HG03108 (cell line): ENCODE measurements at regions not wholly inside any gene's neighbourhood (a gene's known extent, or its start where the extent isn't known, plus 50 kb on each side); places are given as distances from the start of the nearest gene placed in this dataset.

Source experiments
- ATAC-seq: cut with Tn5 transposase; IDR thresholded peaks from one replicate; pipeline ENCODE4 v1.9.1; 2021; ENCODE audit warnings: moderate library complexity; ENCODE audit not compliant: unreplicated experiment

DNA sequence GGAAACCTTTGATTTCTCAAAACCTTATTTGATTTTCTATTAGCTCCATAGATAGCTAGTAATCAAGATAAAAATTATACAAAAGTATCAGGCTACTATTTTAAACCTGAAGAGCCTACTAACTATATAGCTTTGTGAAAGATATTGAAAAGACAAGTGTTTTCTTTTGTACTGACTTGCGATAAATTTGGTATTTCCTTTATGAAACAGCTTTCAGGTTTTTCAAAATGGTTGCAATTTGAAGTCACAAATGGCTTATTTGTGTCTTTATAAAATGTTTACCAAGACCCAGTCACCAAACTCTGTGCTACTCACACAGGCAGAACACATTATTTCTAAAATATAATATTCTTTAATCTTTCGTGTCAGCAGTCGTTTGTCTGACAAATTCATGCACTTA, 167.5 kb upstream of the ALCAM start:
- ATAC-seq, result no peak

DNA sequence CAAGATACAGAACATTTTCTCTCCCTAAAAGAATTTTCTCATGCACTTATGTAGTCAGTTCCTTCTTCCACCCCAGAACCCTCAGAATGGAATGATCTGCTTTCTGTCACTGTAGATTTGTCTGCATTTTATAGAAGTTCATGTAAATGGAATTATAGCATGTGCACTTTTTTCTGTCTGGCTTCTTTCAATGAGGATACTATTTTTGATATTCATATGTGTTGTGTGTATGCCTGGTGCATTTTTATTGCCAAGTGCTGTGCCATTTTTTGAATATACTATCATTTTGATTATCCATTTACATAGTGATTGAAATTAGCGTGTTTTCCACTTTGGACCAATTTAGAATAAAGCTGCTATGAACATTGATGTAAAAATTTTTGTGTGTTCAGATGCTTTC, 156.6 kb upstream of the ALCAM start:
- no peak for ATAC-seq

DNA sequence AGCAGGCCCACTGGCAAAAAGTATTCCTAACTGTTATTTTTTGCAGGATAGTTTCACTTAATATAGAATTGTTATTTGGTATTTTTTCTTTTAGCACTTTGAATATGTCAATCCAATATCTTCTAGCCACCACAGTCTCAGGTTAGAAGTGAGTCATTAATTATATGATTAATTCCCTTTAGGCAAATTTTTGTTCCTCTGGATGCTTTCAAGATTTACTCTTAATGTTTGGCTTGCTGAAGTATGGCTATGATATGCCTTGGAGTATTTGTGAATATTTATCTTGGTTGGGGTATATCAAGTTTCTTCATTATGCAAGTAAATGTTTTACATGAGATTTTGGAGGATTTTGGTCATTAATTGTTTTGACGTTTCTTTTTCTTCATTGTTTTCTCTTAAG, 152.1 kb upstream of the ALCAM start:
- no peak for ATAC-seq

DNA sequence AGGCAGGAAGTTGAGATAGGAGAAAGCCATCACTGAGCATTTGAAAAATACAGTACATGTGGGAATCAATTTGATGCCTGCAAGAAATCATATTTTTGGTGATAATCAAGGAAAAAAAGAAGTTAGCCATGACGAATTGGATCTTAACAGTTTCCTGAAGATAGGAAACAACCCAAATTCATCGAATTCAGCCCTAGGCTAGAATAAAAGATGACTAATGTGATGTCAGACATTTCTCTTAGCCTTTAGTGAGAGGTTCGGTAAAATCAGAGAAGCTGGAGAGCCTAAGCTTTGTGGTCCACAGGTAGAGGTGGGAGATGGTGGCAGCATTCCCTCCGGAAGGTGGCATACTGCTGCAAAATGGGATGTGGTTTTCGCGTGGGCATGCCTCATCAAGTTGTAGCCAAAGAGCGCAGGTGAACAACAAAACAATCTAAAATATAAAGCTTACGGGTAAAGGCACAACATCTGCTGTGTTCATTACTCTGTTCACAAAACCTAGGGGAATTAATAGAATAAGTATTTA, 144.1 kb upstream of the ALCAM start:
- no peak for ATAC-seq

DNA sequence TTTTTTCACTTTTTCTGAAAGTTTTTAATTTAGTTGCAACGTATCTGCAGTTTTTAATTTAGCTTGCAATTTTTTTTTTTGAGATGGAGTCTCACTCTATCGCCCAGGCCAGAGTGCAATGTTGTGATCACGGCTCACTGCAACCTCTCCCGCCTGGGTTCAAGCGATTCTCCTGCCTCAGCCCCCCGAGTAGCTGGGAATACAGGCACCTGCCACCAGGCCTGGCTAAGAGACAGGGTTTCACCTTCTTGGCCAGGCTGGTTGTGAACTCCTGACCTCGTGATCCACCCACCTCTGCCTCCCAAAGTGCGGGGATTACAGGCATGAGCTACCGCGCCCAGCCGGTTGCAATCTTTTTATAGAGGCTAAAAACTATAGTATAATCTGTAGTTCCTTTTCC, 142.9 kb upstream of the ALCAM start:
- ATAC-seq, result no peak

DNA sequence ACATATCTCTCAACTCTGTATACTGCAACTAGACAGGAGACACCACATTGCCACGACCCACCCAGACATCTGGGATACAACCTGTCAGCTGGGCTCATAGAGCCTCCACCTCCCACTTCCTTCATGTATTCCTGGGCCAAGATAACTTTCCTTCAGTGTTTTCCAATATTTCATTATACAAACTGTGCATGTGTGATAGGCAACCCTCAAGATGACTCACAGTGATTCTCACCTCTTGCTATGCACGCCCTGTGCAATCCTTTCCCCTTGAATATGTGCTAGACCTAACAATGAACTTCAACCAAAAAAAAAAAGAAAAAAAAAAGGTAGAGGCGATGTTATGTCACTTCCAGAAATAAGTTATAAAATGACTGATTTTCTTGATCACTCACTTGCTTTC, 138.0 kb upstream of the ALCAM start:
- no peak for ATAC-seq

DNA sequence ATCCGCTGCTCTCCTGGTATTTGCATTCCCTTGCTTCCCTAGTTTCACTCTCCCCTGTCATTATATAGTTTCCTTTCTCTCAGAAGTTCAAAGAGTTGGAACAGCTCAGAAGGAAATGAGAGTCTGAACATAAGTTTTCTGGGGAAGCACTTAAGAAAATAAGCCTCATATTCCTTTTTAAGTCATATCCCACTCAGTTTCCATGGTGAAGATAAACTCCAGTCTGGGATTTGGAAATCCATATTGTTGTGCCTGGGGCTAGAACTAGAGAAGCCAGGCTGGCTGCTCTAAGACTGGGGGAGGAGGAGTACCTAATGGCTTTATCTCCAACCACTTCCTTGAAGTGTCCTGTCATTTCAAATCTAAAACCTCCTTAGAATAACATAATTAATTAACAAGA, 134.2 kb upstream of the ALCAM start:
- no peak for ATAC-seq

DNA sequence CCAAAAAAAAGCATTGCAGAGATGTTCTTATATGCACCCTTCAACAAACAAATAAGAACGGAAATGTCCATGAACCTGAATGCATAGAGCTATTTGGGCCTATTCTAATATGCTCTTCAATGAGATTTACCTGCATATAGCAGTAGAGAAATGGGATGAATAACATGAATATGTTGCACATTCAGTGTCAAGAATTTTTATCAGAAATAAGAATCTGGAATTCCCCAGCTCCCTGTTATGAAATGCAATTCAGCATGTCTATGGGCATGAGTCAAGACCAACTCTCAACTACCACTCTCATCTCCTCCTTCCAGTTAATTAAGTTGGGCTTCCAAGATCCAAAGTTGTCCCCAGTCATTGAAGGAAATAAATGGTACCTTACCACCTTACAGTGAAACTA, 133.7 kb upstream of the ALCAM start:
- no peak for ATAC-seq

DNA sequence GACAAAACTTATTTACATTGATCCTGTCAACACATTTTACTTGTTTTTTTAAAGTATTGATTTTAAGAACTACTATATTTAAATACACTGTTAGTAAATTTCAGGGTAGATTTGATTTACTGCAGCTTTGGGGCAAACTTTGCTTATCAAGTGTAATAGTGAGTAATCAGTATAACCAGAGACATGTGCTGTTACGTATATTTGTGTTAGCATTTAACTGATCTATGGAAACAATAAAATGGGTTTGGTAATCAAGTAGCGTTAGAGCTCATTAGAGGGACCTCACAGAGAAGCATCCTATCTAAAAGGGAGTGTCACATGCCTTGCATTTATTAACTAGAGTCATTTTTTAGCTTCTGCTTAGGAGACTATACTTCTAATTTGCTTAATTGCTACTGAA, 131.5 kb upstream of the ALCAM start:
- no peak for ATAC-seq

DNA sequence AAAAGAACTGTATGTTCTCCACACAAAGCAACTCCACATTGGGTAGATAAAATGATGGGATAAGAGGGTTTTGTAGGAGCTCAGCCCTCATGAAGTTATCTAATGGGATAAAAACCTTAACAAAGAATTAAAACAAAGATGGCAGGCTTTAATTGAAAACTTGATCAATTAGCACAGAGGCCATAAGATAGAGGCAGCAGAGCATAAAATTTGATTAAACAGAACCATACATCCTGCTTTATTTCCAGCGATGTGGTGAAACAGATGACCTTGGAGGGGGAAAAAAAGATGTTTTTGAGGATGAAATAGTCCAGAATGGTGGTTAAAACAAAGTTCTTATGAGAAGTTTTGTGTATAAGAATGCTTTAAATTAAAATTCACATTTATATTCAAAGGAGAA, 130.9 kb upstream of the ALCAM start:
- ATAC-seq, result no peak

DNA sequence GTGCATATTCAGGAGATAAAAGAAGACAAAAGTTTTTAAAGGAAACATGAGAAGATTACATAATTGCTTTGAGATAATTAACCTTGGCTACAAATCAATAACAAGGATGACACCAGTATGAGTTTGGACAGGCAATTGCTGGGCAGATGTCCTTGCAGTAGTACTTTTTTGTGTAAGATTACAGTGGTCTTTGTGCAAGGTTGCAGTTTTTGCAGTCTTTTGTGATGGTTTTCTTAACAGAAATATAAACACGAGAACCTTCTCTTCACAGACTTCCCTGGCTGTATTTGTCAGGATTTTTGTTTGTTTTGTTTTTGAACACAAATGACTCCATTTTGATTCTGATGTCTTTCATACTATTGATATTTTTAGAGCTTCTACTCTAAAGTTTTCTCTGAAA, 128.3 kb upstream of the ALCAM start:
- ATAC-seq, result no peak

DNA sequence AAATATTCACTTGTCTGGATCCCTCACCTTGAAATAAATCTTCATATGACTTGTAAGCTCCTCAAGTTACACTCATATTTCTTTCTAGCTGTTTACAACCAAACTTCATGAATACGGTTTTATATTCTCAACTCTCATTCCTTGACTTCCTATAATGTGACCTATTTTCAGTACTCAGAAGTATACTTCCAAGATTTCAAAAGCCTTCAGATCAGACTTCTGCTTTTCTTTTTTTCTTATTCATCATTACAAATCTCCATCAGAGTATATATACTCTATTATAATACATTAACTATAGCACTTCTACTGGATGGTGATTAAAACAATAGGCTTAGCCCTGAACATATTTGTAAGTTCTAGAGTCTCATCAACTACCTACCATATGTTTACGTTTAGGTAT, 123.6 kb upstream of the ALCAM start:
- no peak for ATAC-seq

DNA sequence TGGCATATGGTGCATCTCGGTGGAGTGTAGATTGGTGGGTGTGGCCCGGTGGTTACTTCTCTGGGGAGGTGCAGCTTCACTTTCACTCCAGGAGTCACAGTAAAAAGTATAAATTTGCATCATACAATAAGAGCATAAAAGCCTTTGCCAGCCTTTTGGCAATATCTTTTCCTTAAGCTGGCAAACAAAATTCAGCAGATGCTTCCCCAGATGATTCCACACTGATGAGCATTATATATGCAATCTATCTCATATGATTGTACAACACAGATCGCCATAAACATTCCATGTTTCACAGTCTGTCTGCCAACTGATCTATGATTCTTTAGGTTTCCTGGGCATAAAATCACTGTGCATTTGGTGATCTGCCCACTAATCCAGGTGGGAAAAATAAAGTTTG, 120.2 kb upstream of the ALCAM start:
- no peak for ATAC-seq

DNA sequence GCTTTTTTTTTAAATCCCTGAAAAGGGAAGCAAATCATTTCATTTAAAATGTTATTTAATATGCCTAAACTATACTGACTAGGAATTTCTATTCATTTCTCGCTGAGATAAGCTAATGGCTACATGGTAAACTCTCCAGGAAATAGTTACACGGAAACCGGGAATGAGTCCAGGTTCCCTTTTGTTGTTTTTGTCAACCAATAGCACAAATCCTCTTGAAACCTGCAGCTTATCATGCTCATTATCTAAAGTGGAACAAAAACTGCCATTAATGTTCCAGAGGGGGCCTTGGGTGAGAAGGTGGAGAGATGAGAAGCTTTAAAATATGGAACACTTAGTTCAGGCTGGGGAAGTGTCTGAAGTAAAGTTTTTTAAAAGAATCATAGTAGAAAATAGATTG, 113.5 kb upstream of the ALCAM start:
- ATAC-seq, result no peak

DNA sequence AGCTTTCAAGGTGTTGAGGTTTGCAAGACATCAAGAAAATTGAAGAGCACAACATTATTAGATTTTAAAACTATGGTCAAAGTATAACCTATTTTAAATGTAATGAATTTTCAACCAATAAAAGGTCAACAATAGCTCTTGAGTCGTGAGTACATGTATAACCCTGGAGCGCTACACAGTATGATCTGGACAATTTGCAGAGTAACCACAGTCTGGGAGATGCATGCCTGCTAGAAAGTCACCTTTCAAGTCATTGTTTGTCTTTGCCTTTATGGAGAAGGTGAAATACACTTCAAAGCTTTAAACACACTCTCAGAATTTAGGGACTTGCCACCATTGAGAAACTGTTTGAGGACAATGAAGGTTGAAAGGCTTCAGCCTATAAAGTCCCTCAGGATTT, 112.6 kb upstream of the ALCAM start:
- no peak for ATAC-seq

DNA sequence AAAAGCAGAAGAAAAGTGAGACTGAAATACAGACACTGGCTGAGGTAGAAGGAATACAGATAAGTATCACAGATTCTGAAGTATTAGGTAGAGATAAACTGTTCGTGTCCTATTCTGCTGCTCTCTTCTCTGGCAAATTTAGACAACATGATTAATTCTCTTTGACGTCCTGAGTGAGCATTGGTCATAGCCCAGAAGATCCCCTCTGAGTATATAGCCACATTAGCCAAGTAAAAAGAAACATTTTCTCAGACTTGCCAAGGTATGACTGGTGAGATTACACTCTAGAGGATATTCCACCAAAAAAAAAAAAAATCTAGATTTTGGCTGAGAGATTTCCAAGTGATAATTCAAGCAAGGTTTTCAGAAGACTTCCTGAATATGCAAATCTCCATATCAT, 111.4 kb upstream of the ALCAM start:
- ATAC-seq, result no peak

DNA sequence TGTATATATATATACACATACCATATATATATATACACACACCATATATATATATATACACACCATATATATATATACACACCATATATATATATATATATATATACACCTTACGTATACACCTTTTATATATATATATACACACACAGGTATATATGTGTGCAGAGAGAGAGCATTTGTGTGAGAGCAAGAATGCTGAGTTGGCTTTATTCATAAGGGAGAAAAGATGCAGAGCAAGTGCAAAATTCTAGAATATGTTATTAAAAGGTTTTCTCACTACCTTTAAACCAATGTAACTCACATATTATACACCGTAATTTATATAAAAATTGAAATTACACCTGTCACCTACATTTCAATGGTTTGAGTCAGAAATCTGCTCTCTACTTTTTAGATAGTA, 107.2 kb upstream of the ALCAM start:
- no peak for ATAC-seq

DNA sequence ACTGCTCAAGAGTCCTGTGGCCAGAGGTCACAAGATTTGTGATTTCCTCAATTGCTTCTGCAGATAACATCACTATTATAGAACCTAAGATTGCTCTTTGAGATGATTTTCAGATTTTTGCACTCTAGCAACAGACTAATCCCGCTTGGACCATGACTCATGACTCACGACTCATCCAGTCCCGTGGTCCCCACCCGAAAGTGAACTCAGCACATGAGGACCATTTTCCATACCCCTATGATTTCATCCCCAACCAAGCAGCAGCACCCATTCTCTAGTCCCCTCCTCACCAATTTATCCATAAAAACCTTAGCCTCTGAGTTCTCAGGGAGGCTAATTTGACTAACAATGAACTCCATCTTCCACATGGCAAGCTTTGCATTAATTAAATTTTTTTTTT, 106.3 kb upstream of the ALCAM start:
- ATAC-seq, result no peak

DNA sequence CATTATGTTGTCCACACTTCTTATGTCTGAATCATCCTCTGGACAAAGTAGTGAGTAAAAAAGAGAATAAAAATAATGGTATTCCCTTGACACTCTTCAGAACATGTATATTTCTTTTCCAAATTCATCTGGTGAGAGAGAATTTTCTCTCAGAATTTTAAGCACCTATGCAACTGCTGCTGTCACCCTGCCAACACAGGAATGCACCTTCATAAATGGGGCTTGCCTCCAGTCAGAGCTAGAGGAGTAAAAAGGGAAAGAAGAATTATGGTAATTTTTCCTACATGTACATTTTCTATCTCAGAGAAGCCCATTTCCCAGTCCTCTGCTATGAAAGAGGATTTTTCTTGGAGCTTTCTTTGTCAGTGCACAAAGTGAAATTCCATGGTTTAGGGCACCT, 92.2 kb upstream of the ALCAM start:
- ATAC-seq, result no peak

DNA sequence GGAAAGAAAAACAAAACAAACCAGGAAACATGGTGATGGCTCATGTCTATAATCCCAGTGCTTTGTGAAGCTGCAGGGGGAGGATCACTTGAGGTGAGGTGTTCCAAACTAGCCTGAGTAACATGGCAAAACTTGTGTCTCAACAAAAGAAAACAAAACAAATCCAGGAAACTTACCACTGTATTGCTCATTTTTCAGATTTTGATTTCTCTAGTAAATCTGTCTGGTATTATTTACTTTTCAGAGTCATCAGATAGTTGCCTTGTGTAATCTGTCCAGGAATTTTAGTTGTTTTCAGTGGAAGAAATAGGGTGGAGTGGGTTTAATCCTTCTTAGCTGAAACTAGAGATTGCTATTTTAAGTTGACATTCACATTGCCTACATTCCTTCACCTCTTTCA, 91.8 kb upstream of the ALCAM start:
- ATAC-seq, result no peak

DNA sequence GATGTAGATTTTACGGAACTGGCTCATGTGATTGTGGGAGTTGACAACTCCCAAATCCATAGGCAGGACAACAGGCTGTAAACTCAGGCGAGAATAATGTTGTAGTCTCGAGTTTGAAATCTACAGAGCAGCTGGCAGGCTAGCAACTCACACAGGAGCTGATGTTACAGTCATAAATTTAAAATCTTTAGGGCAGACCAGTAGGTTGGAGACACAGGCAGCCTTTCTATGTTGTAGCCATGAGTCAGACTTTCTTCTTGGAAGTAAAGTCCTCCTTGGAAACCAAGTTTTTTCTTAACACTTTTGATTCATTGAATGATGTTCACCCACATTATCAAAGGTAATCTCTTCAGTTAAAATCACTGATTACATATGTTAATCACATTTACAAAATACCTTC, 89.1 kb upstream of the ALCAM start:
- no peak for ATAC-seq

DNA sequence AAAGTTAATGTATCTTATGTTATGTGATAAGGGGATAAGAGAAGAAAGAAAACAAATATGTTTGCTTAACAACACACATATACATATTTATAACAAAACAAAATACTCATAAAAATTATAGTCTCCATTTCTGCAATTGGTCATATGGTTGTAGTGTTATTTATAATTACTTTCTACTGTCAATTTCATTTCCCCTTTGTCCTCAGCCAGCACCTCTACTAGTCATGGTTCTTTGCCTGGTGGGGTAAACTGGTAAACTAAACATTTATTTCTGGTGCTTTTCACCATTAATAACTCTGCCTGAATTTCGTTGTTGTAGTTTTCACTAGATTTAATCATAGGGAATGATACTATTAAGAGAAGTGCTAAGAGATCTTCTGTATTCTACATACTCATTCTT, 88.0 kb upstream of the ALCAM start:
- no peak for ATAC-seq

DNA sequence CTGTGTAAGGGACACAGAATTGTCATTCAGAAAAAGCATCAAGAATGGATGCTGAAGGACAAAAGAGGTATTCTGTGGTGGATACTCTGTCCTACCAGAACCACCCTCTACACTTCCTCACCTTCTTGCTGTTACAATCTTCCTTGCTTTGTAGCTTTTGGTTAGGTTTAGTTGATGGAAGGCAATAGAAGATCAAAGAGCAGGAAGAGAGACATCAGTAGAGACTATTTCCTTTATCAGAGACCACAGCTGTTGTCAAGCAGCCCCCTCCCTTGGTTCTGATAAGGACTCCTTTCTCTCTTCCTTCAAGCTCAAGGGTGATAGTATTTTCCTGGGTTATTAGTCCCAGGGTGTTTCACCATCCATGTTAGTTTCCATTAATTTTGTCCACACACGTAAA, 84.7 kb upstream of the ALCAM start:
- no peak for ATAC-seq

DNA sequence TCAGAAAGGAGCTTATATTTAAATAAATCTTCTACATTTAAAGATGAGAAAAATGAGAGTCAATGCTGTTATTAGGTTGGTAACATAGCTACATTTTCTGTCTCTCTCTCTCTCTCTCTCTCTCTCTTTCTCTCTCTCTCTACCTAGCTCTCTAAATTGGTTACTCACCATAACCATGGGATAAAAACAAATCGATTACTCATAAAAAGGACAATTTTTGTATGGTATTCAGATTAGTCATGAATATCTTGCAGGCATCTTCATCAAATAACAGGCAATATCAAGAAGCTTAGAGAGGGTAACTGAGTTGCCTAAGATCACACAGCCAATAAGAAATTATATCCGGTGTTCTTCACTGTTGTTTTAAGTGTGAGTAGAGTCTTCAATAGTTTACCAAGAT, 81.8 kb upstream of the ALCAM start:
- ATAC-seq, result no peak
